ENCODE measurements at regions not wholly inside any gene's neighbourhood (a gene's known extent, or its start where the extent isn't known, plus 50 kb on each side); places are given as distances from the start of the nearest gene placed in this dataset.
"Not testable (repeated sequence)": the region's sequence is repeated elsewhere in the genome, so short reads cannot be mapped to it uniquely, and the experiment has no call there.

- H3K4me3 ChIP-seq (ENCODE audit: low read depth, low read length): no peak overlapping the region
- H3K79me2 ChIP-seq (ENCODE audit: control insufficient read depth, insufficient read depth, low read length, unreplicated experiment): no peaks in the 10 kb centered on the region
- H3K27me3 ChIP-seq (ENCODE audit: insufficient read depth, low read length): no peaks in the 10 kb centered on the region
- H3K4me1 ChIP-seq (ENCODE audit: control insufficient read depth, insufficient read depth, low read length, unreplicated experiment): no peaks in the 10 kb centered on the region
- H3K27ac ChIP-seq (ENCODE audit: low read depth, low read length): no peak overlapping the region
- no peaks in the 10 kb centered on the region for H3K36me3 ChIP-seq (ENCODE audit: insufficient read depth, low read length)
- H2AFZ ChIP-seq (ENCODE audit: low read length, unreplicated experiment): peak overlapping the region; percentile 11
These were observed 1504.5 kb upstream of the PCDH10 start for GRCh38 chr4:131644619-131645018.

GRCh38 chr4:131649227-131649626 is 1499.9 kb upstream of the PCDH10 start:
- H3K27me3 ChIP-seq (ENCODE audit: insufficient read depth, low read length): no peaks in the 10 kb centered on the region
- H3K4me3 ChIP-seq (ENCODE audit: low read depth, low read length): no peak overlapping the region
- H3K27ac ChIP-seq (ENCODE audit: low read depth, low read length): no peak overlapping the region
- no peaks in the 10 kb centered on the region for H3K4me1 ChIP-seq (ENCODE audit: control insufficient read depth, insufficient read depth, low read length, unreplicated experiment)
- H3K36me3 ChIP-seq (ENCODE audit: insufficient read depth, low read length): no peaks in the 10 kb centered on the region
- no peak overlapping the region for H2AFZ ChIP-seq (ENCODE audit: low read length, unreplicated experiment)
- no peaks in the 10 kb centered on the region for H3K79me2 ChIP-seq (ENCODE audit: control insufficient read depth, insufficient read depth, low read length, unreplicated experiment)

- Histone ChIP-seq H3K4me1 (ENCODE audit: control insufficient read depth, insufficient read depth, low read length, unreplicated experiment) (no peaks in the 10 kb centered on the region), H3K27me3 (ENCODE audit: insufficient read depth, low read length) (no peaks in the 10 kb centered on the region), H2AFZ (ENCODE audit: low read length, unreplicated experiment) (no peak overlapping the region), H3K27ac (ENCODE audit: low read depth, low read length) (no peak overlapping the region), H3K79me2 (ENCODE audit: control insufficient read depth, insufficient read depth, low read length, unreplicated experiment) (no peaks in the 10 kb centered on the region), H3K36me3 (ENCODE audit: insufficient read depth, low read length) (no peaks in the 10 kb centered on the region), H3K4me3 (ENCODE audit: low read depth, low read length) (no peak overlapping the region)
These were observed 1498.1 kb upstream of the PCDH10 start for GRCh38 chr4:131650951-131651350.

- not testable (repeated sequence) for H2AFZ ChIP-seq (ENCODE audit: low read length, unreplicated experiment); H3K4me3 ChIP-seq (ENCODE audit: low read depth, low read length); H3K79me2 ChIP-seq (ENCODE audit: control insufficient read depth, insufficient read depth, low read length, unreplicated experiment); H3K36me3 ChIP-seq (ENCODE audit: insufficient read depth, low read length); H3K4me1 ChIP-seq (ENCODE audit: control insufficient read depth, insufficient read depth, low read length, unreplicated experiment); H3K27ac ChIP-seq (ENCODE audit: low read depth, low read length); H3K27me3 ChIP-seq (ENCODE audit: insufficient read depth, low read length)
These were observed 1465.8 kb upstream of the PCDH10 start for GRCh38 chr4:131683314-131683713.

GRCh38 chr4:131721883-131722282 is 1427.2 kb upstream of the PCDH10 start:
- no peaks in the 10 kb centered on the region for H3K4me1 ChIP-seq (ENCODE audit: control insufficient read depth, insufficient read depth, low read length, unreplicated experiment)
- H2AFZ ChIP-seq (ENCODE audit: low read length, unreplicated experiment): no peak overlapping the region
- no peaks in the 10 kb centered on the region for H3K79me2 ChIP-seq (ENCODE audit: control insufficient read depth, insufficient read depth, low read length, unreplicated experiment)
- H3K27me3 ChIP-seq (ENCODE audit: insufficient read depth, low read length): no peaks in the 10 kb centered on the region
- no peaks in the 10 kb centered on the region for H3K36me3 ChIP-seq (ENCODE audit: insufficient read depth, low read length)
- H3K4me3 ChIP-seq (ENCODE audit: low read depth, low read length): no peak overlapping the region
- no peak overlapping the region for H3K27ac ChIP-seq (ENCODE audit: low read depth, low read length)

GRCh38 chr4:131723069-131723468 is 1426.0 kb upstream of the PCDH10 start:
- H3K79me2 ChIP-seq (ENCODE audit: control insufficient read depth, insufficient read depth, low read length, unreplicated experiment); H3K36me3 ChIP-seq (ENCODE audit: insufficient read depth, low read length); H3K27me3 ChIP-seq (ENCODE audit: insufficient read depth, low read length); H3K4me3 ChIP-seq (ENCODE audit: low read depth, low read length); H3K27ac ChIP-seq (ENCODE audit: low read depth, low read length); H2AFZ ChIP-seq (ENCODE audit: low read length, unreplicated experiment); H3K4me1 ChIP-seq (ENCODE audit: control insufficient read depth, insufficient read depth, low read length, unreplicated experiment): not testable (repeated sequence)

GRCh38 chr4:131724847-131725246 is 1424.2 kb upstream of the PCDH10 start:
- not testable (repeated sequence) for H3K27ac ChIP-seq (ENCODE audit: low read depth, low read length); H2AFZ ChIP-seq (ENCODE audit: low read length, unreplicated experiment); H3K27me3 ChIP-seq (ENCODE audit: insufficient read depth, low read length); H3K4me1 ChIP-seq (ENCODE audit: control insufficient read depth, insufficient read depth, low read length, unreplicated experiment); H3K79me2 ChIP-seq (ENCODE audit: control insufficient read depth, insufficient read depth, low read length, unreplicated experiment); H3K4me3 ChIP-seq (ENCODE audit: low read depth, low read length); H3K36me3 ChIP-seq (ENCODE audit: insufficient read depth, low read length)

- not testable (repeated sequence) for H3K27me3 ChIP-seq (ENCODE audit: insufficient read depth, low read length); H3K4me1 ChIP-seq (ENCODE audit: control insufficient read depth, insufficient read depth, low read length, unreplicated experiment); H3K4me3 ChIP-seq (ENCODE audit: low read depth, low read length); H3K36me3 ChIP-seq (ENCODE audit: insufficient read depth, low read length); H2AFZ ChIP-seq (ENCODE audit: low read length, unreplicated experiment); H3K79me2 ChIP-seq (ENCODE audit: control insufficient read depth, insufficient read depth, low read length, unreplicated experiment); H3K27ac ChIP-seq (ENCODE audit: low read depth, low read length)
These were observed 1423.6 kb upstream of the PCDH10 start for GRCh38 chr4:131725521-131725920.

GRCh38 chr4:131726940-131727339 is 1422.2 kb upstream of the PCDH10 start:
- not testable (repeated sequence) for H3K27ac ChIP-seq (ENCODE audit: low read depth, low read length); H3K79me2 ChIP-seq (ENCODE audit: control insufficient read depth, insufficient read depth, low read length, unreplicated experiment); H3K27me3 ChIP-seq (ENCODE audit: insufficient read depth, low read length); H3K4me1 ChIP-seq (ENCODE audit: control insufficient read depth, insufficient read depth, low read length, unreplicated experiment); H3K36me3 ChIP-seq (ENCODE audit: insufficient read depth, low read length); H3K4me3 ChIP-seq (ENCODE audit: low read depth, low read length); H2AFZ ChIP-seq (ENCODE audit: low read length, unreplicated experiment)

GRCh38 chr4:131727418-131727817 is 1421.7 kb upstream of the PCDH10 start:
- not testable (repeated sequence) for H3K4me3 ChIP-seq (ENCODE audit: low read depth, low read length); H3K27me3 ChIP-seq (ENCODE audit: insufficient read depth, low read length); H2AFZ ChIP-seq (ENCODE audit: low read length, unreplicated experiment); H3K36me3 ChIP-seq (ENCODE audit: insufficient read depth, low read length); H3K4me1 ChIP-seq (ENCODE audit: control insufficient read depth, insufficient read depth, low read length, unreplicated experiment); H3K79me2 ChIP-seq (ENCODE audit: control insufficient read depth, insufficient read depth, low read length, unreplicated experiment); H3K27ac ChIP-seq (ENCODE audit: low read depth, low read length)

- not testable (repeated sequence) for H3K79me2 ChIP-seq (ENCODE audit: control insufficient read depth, insufficient read depth, low read length, unreplicated experiment); H3K27ac ChIP-seq (ENCODE audit: low read depth, low read length); H3K4me1 ChIP-seq (ENCODE audit: control insufficient read depth, insufficient read depth, low read length, unreplicated experiment); H3K27me3 ChIP-seq (ENCODE audit: insufficient read depth, low read length); H3K36me3 ChIP-seq (ENCODE audit: insufficient read depth, low read length); H3K4me3 ChIP-seq (ENCODE audit: low read depth, low read length); H2AFZ ChIP-seq (ENCODE audit: low read length, unreplicated experiment)
These were observed 1419.9 kb upstream of the PCDH10 start for GRCh38 chr4:131729205-131729604.

Data from ACC112 (cell line).